Activated CD4-positive, alpha-beta T cell treated with anti-CD3 and anti-CD28 coated beads, Interleukin-2, amount 10 ng/mL, durations not matched to agents 7 days and 5 days (primary cell): ENCODE measurements at regions not wholly inside any gene's neighbourhood (a gene's known extent, or its start where the extent isn't known, plus 50 kb on each side); places are given as distances from the start of the nearest gene placed in this dataset.

Experiments
- CTCF ChIA-PET: fragments of 350-600 bp; sonication (Branson Sonifier 250); formaldehyde crosslinking; loops from one replicate; lab custom pipeline; 2021; ENCODE audit warnings: antibody characterized with exemption; lab: Charles Lee
- POLR2A ChIA-PET: fragments of 350-600 bp; sonication (Branson Sonifier 250); formaldehyde crosslinking; loops from one replicate; lab custom pipeline; 2021; ENCODE audit warnings: antibody characterized with exemption; lab: Charles Lee
- DNase-seq: peaks from one replicate; pipeline ENCODE4 v3.0.0-alpha.2; 2020
- H3K27ac Mint-ChIP-seq: one replicate; pipeline ENCODE4 v1.8.0; 2021; ENCODE audit warnings: mild to moderate bottlenecking, moderate library complexity, mixed read lengths
- H3K27me3 Mint-ChIP-seq: one replicate; pipeline ENCODE4 v1.8.0; 2021; ENCODE audit warnings: mixed read lengths
- H3K36me3 Mint-ChIP-seq: one replicate; pipeline ENCODE4 v1.8.0; 2021; ENCODE audit warnings: low read depth, mixed read lengths
- H3K4me1 Mint-ChIP-seq: one replicate; pipeline ENCODE4 v1.8.0; 2021; ENCODE audit warnings: mixed read lengths
- H3K4me3 Mint-ChIP-seq: one replicate; pipeline ENCODE4 v1.8.0; 2021; ENCODE audit warnings: mild to moderate bottlenecking, moderate library complexity, mixed read lengths
- H3K9me3 Mint-ChIP-seq: one replicate; pipeline ENCODE4 v1.8.0; 2021; ENCODE audit warnings: mixed read lengths

DNA sequence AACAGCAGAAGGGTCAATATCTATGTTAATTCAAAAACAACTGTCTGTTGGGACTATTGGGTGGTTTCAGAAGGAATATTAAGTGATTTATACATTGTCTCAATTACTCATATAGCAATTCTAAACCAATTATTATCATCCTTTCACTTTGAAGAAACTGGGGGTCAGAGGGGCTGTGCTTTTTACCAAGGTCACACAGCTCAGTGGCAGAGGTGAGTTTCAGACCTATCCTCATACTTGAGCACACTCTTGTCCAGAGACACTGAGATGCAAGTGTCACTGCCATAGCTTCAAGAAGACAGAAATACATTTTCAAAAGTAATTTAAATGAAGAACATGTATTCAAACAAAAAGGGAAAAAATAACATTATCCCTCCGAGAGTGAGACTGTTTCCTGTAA is 195.3 kb downstream of the ARL4A start:
- Mint-ChIP-seq H3K4me3 (no peak overlapping the region), H3K9me3 (no peaks in the 10 kb centered on the region), H3K36me3 (no peaks in the 10 kb centered on the region), H3K27me3 (no peaks in the 10 kb centered on the region), H3K27ac (no peak overlapping the region), H3K4me1 (no peaks in the 10 kb centered on the region)
- ChIA-PET CTCF (no interaction called here), POLR2A (no interaction called here)
- DNase-seq = no peak

GRCh38 chr7:12884033-12884432 is 196.6 kb downstream of the ARL4A start:
- H3K27ac Mint-ChIP-seq = no peak overlapping the region
- H3K4me3 Mint-ChIP-seq = no peak overlapping the region
- ChIA-PET CTCF (no interaction called here), POLR2A (no interaction called here)
- H3K9me3 Mint-ChIP-seq = no peaks in the 10 kb centered on the region
- no peak for DNase-seq
- no peaks in the 10 kb centered on the region for H3K4me1 Mint-ChIP-seq
- H3K36me3 Mint-ChIP-seq = no peaks in the 10 kb centered on the region
- no peaks in the 10 kb centered on the region for H3K27me3 Mint-ChIP-seq

DNA sequence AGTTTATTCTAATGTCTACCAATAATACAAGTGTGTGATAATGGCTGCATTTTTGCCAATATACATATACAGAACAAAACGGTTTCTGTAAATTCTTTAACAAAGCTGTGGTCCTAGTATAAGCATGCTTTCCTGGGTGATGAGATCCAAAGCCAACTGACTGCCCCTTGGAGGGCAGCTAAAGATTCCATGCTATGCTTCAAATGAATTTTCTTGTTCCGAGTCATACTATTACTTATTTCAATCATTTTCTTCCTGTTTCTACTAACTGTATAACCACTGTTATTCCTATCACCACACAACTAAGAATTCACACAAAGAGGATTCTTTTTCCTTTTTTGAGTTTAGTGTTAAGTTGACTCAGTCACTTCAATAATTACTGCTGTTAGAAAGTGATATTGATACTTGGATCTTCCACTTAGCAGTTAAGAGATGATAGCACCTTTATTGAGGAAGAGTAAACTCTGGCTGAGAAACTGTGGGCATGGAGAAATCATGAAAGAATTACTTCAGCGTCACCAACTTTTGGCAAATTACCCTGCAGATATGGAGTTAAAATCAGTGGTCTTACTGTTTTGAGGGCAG is 197.5 kb downstream of the ARL4A start:
- Mint-ChIP-seq H3K27me3 (no peaks in the 10 kb centered on the region), H3K4me1 (no peaks in the 10 kb centered on the region), H3K36me3 (no peaks in the 10 kb centered on the region), H3K9me3 (no peaks in the 10 kb centered on the region), H3K27ac (no peak overlapping the region), H3K4me3 (no peak overlapping the region)
- ChIA-PET CTCF (no interaction called here), POLR2A (no interaction called here)
- DNase-seq = no peak

DNA sequence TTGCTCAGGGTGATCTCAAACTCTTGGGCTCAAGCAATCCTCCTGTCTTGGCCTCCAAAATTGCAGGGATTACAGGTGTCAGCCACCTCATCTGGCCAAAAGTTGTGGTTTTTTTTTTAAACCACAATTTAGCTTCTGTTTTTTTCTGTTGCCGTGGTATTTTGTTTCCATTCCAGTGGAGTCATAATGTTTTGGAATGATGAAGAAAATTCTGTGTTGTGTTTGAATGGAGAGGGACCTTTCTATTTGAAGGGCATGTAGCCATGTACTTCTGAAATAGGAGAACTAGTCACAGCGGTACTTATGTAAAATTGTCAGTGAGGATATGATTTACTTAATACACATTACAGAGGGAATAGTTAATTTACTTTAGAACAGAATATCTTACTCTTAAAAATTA is 201.3 kb downstream of the ARL4A start:
- ChIA-PET POLR2A (no interaction called here), CTCF (no interaction called here)
- no peak for DNase-seq
- H3K27ac Mint-ChIP-seq = no peak overlapping the region
- H3K9me3 Mint-ChIP-seq = no peaks in the 10 kb centered on the region
- no peaks in the 10 kb centered on the region for H3K27me3 Mint-ChIP-seq
- no peaks in the 10 kb centered on the region for H3K36me3 Mint-ChIP-seq
- no peak overlapping the region for H3K4me3 Mint-ChIP-seq
- no peaks in the 10 kb centered on the region for H3K4me1 Mint-ChIP-seq

GRCh38 chr7:12889391-12889790 is 202.0 kb downstream of the ARL4A start:
- POLR2A ChIA-PET = no interaction called here
- CTCF ChIA-PET = no interaction called here
- Mint-ChIP-seq H3K9me3 (no peaks in the 10 kb centered on the region), H3K27ac (no peak overlapping the region), H3K27me3 (no peaks in the 10 kb centered on the region), H3K4me1 (no peaks in the 10 kb centered on the region), H3K4me3 (no peak overlapping the region), H3K36me3 (no peaks in the 10 kb centered on the region)
- no peak for DNase-seq

DNA sequence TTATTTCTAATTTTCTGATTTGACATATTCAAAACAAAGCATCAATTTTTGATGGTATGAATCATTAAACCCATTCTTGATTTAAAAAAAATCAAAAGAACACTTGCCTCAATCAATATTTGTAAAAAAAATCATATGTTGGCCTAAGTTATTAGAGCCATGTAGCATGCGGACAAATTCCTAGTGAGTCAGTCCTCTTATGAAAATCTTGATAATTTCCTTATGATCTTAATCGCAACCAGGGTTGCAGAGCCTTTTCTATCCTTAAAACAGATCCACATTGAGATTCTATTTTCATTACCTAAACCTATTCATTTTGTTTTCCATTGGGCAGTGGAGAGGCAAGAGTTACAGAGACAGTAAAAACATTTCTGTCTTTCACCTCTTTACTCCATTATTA is 203.2 kb downstream of the ARL4A start:
- CTCF ChIA-PET = interaction anchor here (0.6 kb wide), 1 partner anchor 363 kb away, joined by 5 read pairs; no protein-coding TSS in a partner anchor
- no peak overlapping the region for H3K4me3 Mint-ChIP-seq

DNA sequence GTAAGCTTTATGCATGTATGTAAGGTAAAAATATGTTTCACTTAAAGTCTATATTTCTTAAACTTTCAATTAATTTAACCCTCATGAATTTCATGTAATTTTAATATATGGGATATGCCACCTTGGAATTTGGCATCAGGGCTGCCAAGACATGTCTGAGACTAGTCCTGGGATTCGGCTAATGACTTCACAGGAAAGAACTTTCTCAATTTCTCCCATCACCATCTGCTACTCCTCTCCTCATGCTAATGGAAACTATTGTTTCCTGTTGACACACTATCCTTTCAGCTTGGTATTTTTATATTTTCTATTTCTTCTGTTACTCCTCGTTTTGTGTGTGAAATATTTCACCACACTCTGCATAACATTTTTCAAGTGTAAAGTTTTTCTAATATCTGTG is 205.9 kb downstream of the ARL4A start:
- no peaks in the 10 kb centered on the region for H3K4me1 Mint-ChIP-seq
- H3K36me3 Mint-ChIP-seq = no peaks in the 10 kb centered on the region
- DNase-seq = no peak
- H3K27me3 Mint-ChIP-seq = no peaks in the 10 kb centered on the region
- CTCF ChIA-PET = no interaction called here
- no peaks in the 10 kb centered on the region for H3K9me3 Mint-ChIP-seq
- POLR2A ChIA-PET = no interaction called here
- H3K27ac Mint-ChIP-seq = no peak overlapping the region
- no peak overlapping the region for H3K4me3 Mint-ChIP-seq

More for the DNA sequence above, 203.2 kb downstream of the ARL4A start:
- H3K4me1 Mint-ChIP-seq = no peaks in the 10 kb centered on the region
- no peak for DNase-seq
- POLR2A ChIA-PET = no interaction called here
- no peaks in the 10 kb centered on the region for H3K27me3 Mint-ChIP-seq
- H3K36me3 Mint-ChIP-seq = no peaks in the 10 kb centered on the region
- H3K9me3 Mint-ChIP-seq = no peaks in the 10 kb centered on the region
- no peak overlapping the region for H3K27ac Mint-ChIP-seq

DNA sequence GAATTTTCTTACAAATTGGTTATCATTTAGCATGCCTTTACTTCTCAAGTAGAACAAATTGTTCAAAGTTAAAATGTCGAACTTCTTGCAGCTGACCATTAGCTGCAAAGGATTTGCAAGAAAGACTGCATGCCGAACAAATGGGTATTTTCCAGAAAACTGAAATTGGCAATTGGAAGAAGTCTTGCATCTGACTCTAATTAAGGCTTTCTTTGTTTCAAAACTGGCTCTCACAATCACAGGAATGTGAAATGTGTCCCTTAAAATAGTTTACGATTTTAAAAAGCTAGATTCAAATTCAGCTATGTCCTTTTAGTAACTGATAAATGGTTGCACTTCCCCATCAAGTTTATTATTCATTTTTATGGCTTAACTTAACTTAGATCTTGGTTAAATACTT is 207.9 kb downstream of the ARL4A start:
- POLR2A ChIA-PET = no interaction called here
- DNase-seq = no peak
- CTCF ChIA-PET = no interaction called here
- H3K36me3 Mint-ChIP-seq = no peaks in the 10 kb centered on the region
- no peak overlapping the region for H3K4me3 Mint-ChIP-seq
- H3K9me3 Mint-ChIP-seq = no peaks in the 10 kb centered on the region
- H3K4me1 Mint-ChIP-seq = no peaks in the 10 kb centered on the region
- H3K27me3 Mint-ChIP-seq = no peaks in the 10 kb centered on the region
- H3K27ac Mint-ChIP-seq = no peak overlapping the region

DNA sequence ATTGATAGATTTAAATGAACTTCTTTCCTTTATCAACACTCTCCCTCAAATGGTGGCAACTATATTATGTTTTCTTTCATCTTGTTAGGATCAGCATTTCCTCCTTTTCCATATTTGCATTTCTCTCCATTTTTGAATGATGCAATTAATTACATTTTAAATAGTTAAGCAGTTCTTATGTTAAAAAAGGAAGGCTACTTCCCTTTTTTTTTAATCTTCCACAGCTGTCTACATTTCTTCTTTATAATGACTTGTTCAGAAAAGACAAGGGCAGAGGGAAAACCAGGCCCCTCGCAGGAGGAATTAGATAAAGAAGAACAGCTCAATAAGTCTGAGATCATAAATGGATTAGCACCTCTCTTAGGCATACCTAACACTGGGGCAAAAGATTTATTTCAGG is 208.9 kb downstream of the ARL4A start:
- H3K9me3 Mint-ChIP-seq = no peaks in the 10 kb centered on the region
- H3K4me1 Mint-ChIP-seq = no peaks in the 10 kb centered on the region
- no peaks in the 10 kb centered on the region for H3K36me3 Mint-ChIP-seq
- no peak overlapping the region for H3K4me3 Mint-ChIP-seq
- CTCF ChIA-PET = interaction anchor here (1.3 kb wide), 1 partner anchor 210 kb away, joined by 4 read pairs; no protein-coding TSS in a partner anchor
- POLR2A ChIA-PET = no interaction called here
- no peak for DNase-seq
- no peaks in the 10 kb centered on the region for H3K27me3 Mint-ChIP-seq
- H3K27ac Mint-ChIP-seq = no peak overlapping the region

- ChIA-PET CTCF (no interaction called here), POLR2A (no interaction called here)
- H3K27ac Mint-ChIP-seq = no peak overlapping the region
- no peak for DNase-seq
- no peaks in the 10 kb centered on the region for H3K9me3 Mint-ChIP-seq
- no peaks in the 10 kb centered on the region for H3K27me3 Mint-ChIP-seq
- no peaks in the 10 kb centered on the region for H3K4me1 Mint-ChIP-seq
- H3K36me3 Mint-ChIP-seq = no peaks in the 10 kb centered on the region
- no peak overlapping the region for H3K4me3 Mint-ChIP-seq
Observed at GRCh38 chr7:12898004-12898403, 210.6 kb downstream of the ARL4A start.

DNA sequence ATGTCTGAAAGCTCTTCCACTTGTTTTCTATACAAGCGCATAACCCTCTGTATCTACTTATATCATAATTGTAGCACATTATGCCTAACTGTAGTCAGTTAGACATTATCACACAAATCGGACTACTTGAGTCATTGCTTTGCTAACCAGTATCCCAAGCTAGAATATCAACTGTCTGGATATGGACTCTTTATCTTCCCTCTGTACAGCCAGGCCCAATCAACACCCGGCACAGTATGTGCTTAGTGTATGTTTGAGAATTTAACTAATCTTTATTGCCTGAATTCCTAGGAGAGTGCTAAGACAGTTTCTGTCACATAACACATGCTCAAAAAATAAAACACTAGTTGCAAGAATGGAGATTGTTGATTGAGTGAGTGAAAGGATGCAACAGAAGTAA is 211.2 kb downstream of the ARL4A start:
- Mint-ChIP-seq H3K27ac (no peak overlapping the region), H3K36me3 (no peaks in the 10 kb centered on the region), H3K27me3 (no peaks in the 10 kb centered on the region), H3K4me1 (no peaks in the 10 kb centered on the region), H3K9me3 (no peaks in the 10 kb centered on the region), H3K4me3 (no peak overlapping the region)
- CTCF ChIA-PET = no interaction called here
- POLR2A ChIA-PET = no interaction called here
- no peak for DNase-seq

GRCh38 chr7:12905671-12906070 is 218.2 kb downstream of the ARL4A start:
- POLR2A ChIA-PET = no interaction called here
- Mint-ChIP-seq H3K4me1 (no peaks in the 10 kb centered on the region), H3K9me3 (no peaks in the 10 kb centered on the region), H3K27ac (no peak overlapping the region), H3K4me3 (no peak overlapping the region), H3K27me3 (no peaks in the 10 kb centered on the region), H3K36me3 (no peaks in the 10 kb centered on the region)
- DNase-seq = no peak
- CTCF ChIA-PET = no interaction called here

- Mint-ChIP-seq H3K36me3 (no peaks in the 10 kb centered on the region), H3K27ac (no peak overlapping the region), H3K4me3 (no peak overlapping the region), H3K4me1 (no peaks in the 10 kb centered on the region), H3K27me3 (peaks cover 3% of the 10 kb centered on the region), H3K9me3 (no peaks in the 10 kb centered on the region)
- DNase-seq = no peak
- ChIA-PET CTCF (no interaction called here), POLR2A (no interaction called here)
Observed at GRCh38 chr7:12907774-12908173, 220.3 kb downstream of the ARL4A start.

DNA sequence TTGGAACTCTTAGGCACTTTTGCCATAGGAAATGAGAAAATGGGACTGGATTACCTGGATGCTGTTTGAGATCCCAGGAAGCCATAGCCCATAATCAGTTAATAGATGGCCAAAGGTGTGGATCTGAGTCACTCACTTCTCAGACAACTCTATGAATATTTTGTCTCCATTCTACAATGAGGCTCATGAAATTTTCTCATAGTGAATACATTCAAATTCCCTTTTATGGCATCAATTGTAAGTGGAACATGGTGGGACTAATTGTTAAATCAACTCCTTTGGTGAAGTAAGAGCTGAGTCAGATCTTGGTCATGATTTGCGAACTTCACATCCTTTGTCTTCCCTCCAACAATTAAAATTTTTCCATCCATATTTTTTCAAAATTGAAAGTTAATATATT is 222.1 kb downstream of the ARL4A start:
- H3K4me3 Mint-ChIP-seq = no peak overlapping the region

More for the DNA sequence above, 222.1 kb downstream of the ARL4A start:
- Mint-ChIP-seq H3K9me3 (no peaks in the 10 kb centered on the region), H3K27me3 (peaks cover 3% of the 10 kb centered on the region), H3K27ac (no peak overlapping the region), H3K4me1 (no peaks in the 10 kb centered on the region), H3K36me3 (no peaks in the 10 kb centered on the region)
- CTCF ChIA-PET = no interaction called here
- no peak for DNase-seq
- POLR2A ChIA-PET = no interaction called here
